HG02642 (cell line): ENCODE measurements at regions not wholly inside any gene's neighbourhood (a gene's known extent, or its start where the extent isn't known, plus 50 kb on each side); places are given as distances from the start of the nearest gene placed in this dataset.
A peak's percentile ranks its signal among the peaks of the same experiment; 100 is the strongest.

Source experiments
- ATAC-seq: cut with Tn5 transposase; IDR thresholded peaks from one replicate; pipeline ENCODE4 v1.9.1; 2021; ENCODE audit warnings: mild to moderate bottlenecking; ENCODE audit not compliant: unreplicated experiment, poor library complexity

DNA sequence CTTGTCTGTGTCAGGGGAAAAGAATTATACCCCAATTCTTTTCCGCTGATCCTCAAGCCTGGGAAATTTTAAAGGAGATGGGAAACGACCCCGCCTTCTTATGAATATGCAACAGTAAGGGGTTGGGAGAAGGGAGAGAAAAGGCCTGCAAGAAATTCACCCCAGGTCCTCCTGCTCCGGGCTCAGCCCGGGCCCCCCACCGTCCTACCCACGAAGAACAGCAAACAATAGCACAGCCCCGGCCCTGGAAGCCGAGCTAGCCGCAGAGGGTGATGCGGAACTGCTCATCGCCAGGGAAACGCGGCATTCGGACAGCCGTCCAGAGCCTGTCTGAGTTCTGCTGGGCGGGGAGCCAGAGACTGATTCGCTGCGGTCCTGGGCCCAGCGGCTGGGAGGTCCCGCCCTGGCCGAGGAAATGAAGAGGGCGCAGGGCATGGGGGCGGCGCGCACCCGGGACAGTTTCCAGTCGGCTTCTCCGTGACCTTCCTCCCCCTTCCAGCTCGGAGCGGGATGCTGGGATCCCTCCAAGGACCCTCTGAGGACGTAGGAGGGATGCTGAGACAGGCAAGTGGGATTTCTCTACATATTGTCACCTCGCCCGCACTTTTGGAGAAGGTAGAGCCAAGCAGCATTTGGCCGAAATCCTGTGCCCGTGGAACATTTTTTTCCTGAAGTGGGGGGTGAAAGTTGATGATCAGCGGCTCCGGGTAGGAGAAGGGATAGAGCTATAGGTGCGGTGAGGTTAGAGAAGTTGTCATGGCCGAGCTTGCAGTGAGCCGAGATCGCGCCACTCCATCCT is 82.3 kb upstream of the C1QTNF9B start:
- peak; percentile 66 for ATAC-seq

DNA sequence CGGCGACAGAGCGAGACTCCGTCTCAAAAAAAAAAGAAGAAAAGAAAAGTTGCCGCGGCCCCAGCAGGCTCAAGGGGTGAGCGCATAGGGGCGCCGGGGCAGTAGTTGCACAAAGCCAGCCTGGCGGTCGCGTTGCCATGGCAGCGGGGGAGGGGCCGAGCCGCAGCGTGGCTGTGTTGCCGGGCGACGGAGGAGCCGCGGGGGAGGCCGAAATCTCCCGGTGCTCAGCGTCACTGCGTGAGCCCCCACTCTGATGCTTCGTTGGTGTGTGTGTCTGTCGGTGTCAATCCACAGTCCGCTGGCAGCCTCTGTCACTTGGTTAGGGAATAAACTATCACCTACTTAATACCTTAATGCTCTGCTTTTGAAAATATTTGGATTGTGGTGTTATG is 82.9 kb upstream of the C1QTNF9B start:
- peak; percentile 96 for ATAC-seq

DNA sequence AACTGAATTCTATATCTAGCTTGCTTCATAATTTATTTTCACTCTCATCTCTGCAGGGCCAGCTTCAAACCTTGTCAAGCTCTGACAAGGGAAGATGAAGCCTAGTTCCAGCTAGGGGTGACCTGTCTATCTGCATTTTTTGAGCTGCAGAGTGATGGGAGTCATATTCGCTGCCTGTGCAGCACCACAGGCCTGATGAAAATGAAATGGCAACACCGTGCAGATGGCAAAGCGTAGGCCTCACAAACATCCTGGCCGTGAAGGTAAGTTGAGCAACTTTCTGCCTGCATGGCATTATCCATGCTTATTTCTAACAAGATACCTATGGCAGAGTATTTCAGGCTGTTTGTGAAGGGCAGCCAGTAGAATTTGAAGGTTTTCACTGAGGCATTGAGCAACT is 86.4 kb upstream of the C1QTNF9B start:
- no peak for ATAC-seq

DNA sequence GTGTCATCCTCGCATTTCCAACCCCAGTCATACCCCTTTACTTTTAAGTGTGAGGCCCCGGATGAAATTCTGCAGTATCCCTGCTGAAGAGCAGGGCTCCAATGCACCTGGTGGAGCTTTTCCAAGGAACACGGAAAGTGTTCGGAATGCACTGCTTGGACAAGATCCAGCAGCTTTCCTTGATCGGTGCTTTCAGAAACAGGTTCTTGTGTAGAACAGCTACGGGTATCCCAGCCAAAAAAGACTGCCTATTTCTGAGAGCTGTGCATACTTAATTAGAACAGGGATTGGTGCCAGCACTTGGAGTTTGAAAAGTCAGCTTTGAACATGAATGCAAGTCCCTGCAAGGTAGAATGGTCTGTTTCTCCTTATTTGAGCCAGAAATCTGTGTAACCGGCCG is 87.2 kb upstream of the C1QTNF9B start:
- ATAC-seq, result no peak

DNA sequence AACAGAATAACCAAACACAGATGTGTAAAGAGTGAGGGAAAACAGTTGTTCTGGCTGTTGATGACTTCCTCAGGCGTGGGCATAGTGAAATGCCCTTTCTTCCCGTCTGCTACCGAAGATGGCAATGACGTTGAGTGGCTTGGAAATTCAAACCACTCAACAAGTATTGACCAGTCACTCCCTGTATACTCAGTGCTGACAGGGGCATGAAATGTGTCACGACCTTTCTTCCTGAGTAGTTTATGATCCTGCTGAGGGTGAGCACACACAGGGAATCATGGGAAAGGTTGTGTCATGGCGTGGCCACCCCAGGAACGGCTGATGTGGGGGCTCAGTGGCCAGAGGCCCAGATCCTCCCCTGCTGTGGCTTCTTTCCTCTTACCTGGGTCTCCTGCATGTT is 87.8 kb upstream of the C1QTNF9B start:
- no peak for ATAC-seq

DNA sequence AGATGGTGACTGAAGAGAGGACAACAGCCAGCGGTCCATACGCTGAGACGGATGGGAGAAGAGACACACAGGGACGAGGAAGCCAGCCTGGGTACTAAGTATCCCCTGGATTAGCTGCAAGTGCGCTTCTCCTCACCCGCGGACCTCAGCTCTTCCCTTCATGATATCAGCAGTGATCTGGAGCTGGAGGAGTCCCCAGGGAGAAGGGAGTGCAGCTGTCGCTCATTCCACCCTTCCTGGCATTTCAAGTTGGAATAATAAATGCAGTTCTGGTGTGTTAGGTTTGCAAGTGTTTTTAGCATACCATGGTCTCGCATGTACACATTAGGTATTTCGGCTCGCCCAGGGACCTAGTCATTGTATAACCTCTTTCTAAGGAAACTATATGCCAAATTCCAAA is 88.5 kb upstream of the C1QTNF9B start:
- no peak for ATAC-seq

DNA sequence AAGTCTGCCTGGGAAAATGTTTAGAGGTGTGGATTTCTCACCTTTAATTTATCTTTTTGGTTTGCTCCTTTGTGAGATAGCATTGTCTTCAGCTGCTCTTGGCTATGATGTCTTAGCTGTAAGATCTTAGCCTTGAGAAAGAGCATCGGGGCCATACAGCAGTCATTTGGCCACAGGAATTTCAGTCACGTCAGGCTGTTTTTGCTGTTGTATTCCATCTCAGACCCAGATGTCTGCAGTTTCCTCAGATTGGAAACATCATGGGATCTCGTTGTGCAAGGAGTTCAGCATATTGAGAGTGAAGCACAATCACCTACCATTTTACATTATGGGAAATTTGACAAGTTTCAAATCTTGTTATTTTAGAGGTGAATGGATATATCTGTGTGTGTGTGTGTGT is 89.3 kb upstream of the C1QTNF9B start:
- no peak for ATAC-seq

DNA sequence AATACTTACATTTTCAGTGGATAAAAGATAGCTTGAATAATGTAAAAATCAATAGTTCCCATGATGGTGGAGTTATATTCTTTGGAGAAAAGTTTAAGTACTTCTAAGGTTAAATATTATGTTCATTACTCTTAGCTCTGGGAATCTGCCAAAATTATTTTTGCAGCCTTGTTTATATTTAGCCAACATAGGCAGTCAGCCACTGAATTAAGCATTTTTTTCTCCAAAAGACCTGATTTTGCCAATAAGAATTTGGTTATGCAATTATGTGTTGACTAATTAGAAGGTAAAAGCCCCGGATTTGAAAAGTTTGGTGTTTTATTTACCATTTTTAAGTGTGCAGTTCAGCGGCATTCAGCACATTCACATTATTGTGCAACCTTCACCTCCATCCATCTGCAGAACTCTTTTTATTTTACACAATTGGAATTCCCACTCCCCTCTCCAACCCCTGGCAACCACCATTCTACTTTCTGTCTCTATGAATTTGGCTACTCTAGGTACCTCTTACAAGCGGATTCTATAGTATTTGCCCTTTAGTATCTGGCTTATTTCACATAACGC is 90.1 kb upstream of the C1QTNF9B start:
- ATAC-seq, result no peak

DNA sequence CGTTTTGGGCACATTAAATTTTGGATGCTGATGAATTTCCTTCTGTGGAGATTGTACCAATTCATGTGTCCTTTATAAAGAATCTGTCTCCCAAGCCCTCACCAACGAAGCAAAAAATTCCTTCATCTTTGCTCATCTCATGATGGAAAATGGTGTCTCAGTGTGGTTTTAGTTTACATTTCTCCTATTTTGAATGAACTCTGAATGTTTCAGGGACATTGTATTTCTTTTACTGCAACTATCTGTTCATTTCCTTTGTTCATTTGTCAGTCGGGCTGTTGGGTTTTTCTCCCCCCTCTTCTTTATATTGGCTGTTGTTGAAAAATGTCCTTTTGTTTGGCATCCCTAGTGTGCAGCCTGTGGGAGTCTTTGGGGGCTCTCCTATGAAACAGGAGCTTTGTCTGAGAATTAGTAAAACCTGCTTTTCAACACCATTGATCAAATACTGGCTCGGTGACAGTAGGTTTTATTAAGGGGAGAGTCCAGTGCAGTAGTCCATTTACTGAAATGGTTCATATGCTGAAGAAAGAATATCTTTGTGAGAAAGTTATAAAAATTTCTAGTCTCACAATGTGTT is 91.3 kb upstream of the C1QTNF9B start:
- ATAC-seq, result no peak

DNA sequence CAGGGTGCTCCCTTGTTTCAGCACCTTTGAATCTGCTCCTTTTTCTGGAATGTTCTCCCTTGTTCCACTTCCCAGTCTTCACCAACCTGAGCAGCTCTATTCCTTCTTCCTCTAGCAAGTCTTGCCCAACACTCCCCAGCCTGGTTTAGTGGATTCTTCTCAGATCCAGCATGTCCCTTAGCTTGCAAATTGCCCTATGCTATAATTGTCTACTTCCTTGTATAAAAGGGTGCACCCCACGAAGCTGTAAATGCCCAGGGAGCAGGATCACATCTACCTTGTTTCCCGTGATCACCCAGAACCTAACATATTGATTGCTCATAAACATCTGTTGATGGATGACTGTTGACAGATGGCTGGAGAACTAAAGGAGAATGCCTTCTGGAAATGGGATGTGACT is 93.2 kb upstream of the C1QTNF9B start:
- ATAC-seq, result no peak

DNA sequence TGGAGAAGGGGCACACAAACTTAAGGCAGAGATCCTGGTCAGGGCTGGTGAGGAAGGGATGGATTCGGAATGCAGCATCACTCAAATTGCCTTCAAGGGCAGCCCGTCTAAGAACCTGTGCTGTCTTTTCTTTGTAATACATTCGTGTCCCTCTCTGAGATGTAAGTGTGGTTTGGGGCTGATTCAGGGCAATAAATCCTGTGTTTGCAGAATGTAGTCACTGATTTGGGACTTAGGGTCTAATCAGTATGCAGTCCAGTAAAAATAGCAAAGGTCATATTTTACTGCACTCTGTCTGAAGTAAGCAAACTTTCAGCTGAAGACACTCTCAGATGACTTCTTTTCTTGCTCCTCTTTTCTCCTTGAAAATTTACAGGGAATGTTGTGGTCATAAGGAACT is 93.8 kb upstream of the C1QTNF9B start:
- no peak for ATAC-seq

DNA sequence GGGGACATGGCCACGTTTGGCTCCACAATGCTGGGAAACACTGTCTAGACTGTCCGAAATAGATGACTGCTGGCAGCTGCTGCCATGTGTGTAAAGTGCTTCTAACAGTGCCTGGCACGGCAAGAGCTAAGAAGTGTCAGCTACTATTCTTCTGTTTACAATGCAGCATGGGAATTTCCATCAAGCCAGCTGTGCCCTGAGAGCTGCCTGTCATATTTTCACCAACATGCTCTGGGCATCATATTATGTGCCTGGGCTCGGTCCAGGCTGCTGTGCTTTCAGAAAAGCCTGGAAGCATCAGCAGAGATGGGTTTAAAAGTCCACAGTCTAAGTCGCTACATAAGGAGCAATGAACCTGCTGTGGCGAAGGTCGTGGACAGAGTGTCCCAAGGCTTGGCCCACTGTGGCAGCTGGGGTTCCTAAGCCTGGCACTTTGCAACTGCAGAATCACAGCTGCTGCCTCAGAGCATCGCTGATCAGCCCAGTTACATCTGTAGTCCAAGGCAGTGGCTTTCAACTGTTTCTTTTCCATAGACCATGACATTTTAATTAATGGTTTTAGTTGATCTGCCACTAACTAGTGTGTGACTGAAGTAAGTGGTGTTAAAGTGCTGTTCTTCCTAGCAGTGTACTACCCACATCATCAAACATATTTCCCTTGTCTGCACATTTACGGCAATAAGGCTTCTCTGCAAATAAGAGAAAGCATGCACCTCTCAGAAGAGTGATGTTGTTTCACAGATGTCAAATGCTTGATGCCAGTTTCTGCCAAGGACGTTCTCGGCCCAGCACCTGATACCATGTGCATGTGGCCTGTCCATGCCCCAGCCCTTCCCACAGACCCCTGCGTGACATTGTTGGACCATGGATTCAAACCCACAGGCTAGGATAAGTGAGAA is 95.7 kb upstream of the C1QTNF9B start:
- no peak for ATAC-seq

DNA sequence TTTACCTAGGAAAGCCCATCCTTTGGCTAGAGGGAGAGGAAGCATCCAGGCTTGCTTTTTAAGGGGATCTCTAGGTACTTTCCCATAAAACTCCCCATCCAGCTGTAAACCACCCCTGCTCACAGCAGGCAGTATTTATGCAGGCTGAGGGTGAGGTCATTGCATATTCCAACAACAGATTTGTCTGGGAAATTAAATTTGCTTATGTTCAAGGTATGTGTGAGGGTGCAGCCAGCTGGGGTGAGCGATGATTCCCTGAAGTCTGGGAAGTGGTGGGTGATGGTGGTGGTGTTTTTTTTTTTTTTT is 96.3 kb upstream of the C1QTNF9B start:
- no peak for ATAC-seq

DNA sequence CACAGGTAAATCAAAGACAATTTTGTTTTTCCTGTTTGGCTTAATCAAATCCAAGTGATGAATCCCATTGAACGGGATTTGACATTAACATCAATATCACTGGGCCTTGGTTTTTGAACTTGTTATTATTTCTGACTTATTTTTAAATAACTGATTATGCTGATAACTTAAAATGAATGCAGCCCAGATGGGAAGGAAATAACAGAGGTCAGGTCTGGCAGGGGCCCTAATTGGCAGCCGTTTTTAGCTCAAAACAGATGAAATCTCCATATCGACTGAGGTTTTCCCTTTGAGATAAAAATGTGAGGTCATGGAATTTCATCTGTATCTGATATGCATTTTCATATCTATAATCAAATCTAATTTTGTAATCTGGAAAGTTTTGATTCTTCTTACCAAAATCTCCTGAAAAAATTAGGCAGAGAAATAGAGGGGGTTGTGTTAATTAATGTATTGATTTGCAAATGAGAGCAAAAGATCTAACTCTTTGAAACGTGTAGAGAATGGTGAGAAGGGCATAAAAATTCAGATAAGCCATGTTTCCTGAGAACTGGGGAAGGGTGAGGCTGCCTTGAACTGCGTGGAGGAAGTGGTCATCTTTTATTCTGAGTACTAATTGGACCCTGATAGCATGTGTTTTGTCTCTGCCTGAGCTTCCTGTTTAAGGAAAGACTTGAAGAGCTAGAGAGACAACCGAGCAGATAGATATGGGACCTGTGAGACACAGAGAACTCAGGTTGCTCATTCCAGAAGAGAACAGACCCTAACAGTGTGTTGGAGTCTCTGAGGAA is 98.2 kb upstream of the C1QTNF9B start:
- no peak for ATAC-seq

DNA sequence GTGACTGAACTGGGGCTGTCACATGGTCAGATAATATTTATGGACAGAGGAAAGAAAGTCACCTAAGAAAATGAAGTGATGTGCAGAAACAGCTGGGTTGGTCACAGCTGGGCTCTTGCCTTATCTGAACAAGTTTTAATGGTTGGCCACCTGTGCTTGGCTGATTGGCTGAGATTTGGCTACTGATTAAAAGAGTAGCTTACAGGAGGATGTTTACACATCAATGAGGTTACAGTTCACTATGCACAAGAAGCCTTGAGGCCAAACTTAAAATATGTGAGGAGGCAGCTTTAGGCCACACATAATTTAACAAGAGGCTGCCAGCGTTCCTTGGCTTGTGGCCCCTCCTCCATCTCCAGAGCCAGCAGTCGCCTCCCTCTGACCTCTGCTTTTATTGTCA is 99.2 kb upstream of the C1QTNF9B start:
- ATAC-seq, result no peak

DNA sequence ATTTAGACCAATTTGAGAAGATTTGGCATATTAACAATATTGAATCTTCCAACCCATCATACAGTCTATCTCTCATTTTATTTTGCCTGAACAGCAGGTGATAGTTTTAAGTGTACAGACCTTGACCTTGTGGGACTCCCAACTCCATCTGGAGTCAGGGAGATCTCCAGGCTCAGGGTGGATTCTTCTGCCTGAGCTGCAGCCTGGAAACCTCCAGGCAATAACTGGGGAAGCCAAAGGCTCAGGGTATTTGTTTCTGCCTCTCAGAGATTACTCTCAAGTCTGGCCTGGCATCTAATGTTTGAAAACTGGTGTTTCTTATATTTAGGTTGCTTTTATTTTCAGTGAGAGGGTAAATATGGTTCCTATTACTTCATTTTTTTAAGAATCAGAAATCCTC is 102.1 kb upstream of the C1QTNF9B start:
- ATAC-seq, result no peak

DNA sequence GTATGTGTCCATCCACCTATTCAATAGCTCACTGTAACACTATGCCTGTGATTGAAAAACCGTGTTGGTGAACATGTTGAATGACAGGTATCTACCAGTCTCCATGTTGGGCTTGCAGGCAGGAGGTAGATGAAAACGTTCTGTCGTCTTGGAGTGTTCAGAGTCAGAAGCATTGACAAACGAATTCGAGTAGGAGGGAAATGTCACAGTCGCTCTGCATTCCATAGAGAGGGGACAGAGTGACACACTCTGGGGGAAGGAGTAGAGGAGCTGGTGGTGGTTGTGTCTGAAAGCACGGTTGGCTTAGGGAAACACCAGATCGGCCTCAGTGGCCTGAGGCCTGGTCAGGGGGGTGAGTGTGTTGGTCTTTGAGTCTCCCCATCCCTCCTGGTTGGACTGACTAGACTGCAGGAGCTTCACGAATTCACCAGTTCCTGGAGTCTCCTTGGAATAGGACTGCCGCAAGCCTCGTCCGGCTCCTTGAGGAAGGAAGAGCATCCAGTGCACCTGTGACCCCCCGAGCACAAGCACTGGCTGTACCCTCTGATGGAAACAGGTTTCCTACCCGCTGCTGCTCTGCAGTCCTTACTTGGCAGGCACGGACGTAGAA is 105.0 kb upstream of the C1QTNF9B start:
- ATAC-seq, result no peak

DNA sequence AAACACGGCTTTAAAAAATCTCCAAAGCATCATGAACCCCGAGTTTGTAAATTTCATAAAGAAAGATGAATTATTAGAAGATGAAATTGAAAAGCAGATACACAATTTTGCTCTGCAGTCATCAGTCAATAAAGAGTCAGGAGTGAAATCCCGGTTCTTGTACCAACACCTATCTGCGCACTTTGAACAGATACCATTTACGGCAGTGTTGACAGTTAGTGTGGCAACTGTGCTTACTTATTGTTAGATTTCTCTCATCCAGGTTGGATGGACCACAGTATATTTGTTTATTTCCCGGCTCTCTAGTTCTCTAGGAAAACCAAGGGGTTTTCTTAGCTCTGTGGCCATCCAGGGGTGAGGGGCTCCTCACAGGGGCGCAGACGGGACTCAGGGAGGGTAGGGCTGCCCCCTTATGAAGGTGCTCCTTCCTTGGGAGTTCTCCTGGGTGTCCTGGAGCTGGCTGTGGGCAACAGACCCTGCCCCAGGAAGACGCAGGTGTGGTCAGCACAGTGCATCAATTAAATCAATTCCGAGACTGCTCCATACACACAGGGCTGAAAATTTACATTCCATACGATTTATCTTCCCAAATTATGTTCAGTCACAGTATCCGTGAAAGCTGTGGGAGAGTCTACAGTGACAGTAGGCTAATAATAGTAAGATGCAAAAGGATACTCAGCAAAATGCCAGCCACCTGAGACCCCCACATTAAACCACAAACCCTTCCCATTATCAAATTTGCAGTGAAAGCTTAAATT is 107.0 kb upstream of the C1QTNF9B start:
- ATAC-seq, result no peak

DNA sequence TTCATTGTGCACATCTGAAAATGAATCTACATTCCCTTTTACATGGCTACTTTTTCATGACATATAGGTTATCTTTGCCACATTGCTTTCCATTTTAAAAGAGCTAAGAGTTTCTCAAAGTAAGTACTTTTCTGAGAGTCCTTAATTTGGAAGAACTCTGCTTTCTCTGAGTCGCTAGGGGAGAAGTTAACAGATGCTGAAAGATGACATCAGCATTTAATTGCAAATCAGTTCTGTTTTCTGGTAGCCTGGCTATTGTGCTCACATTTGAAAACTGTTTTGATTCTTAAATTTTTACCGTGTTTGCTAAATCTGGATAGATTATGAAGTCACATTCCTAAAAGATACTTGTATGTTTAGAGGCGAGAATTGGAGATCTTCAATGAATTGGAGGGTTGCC is 107.7 kb upstream of the C1QTNF9B start:
- ATAC-seq, result no peak
